GM21786 (cell line): ENCODE measurements at regions not wholly inside any gene's neighbourhood (a gene's known extent, or its start where the extent isn't known, plus 50 kb on each side); places are given as distances from the start of the nearest gene placed in this dataset.
A peak's percentile ranks its signal among the peaks of the same experiment; 100 is the strongest.

ENCODE experiments used
- ATAC-seq: cut with Tn5 transposase; IDR thresholded peaks from one replicate; pipeline ENCODE4 v1.9.1; 2021; ENCODE audit not compliant: unreplicated experiment

GRCh38 chr11:109153836-109154235 lies 268.2 kb upstream of the C11orf87 start:
- ATAC-seq = no peak

GRCh38 chr11:109155291-109155690 lies 266.7 kb upstream of the C11orf87 start:
- peak; percentile 83 for ATAC-seq

GRCh38 chr11:109165035-109165434 lies 257.0 kb upstream of the C11orf87 start:
- ATAC-seq = no peak

GRCh38 chr11:109166441-109166840 lies 255.5 kb upstream of the C11orf87 start:
- no peak for ATAC-seq

GRCh38 chr11:109173504-109173903 lies 248.5 kb upstream of the C11orf87 start:
- no peak for ATAC-seq

GRCh38 chr11:109184376-109184775 lies 237.6 kb upstream of the C11orf87 start:
- no peak for ATAC-seq

GRCh38 chr11:109192864-109193263 lies 229.1 kb upstream of the C11orf87 start:
- ATAC-seq = no peak

- no peak for ATAC-seq
Observed at GRCh38 chr11:109193880-109194279, 228.1 kb upstream of the C11orf87 start.

- ATAC-seq = no peak
Observed at GRCh38 chr11:109196016-109196415, 226.0 kb upstream of the C11orf87 start.

GRCh38 chr11:109197656-109198055 lies 224.3 kb upstream of the C11orf87 start:
- no peak for ATAC-seq

GRCh38 chr11:109203176-109203575 lies 218.8 kb upstream of the C11orf87 start:
- no peak for ATAC-seq

- ATAC-seq = no peak
Observed at GRCh38 chr11:109205312-109205711, 216.7 kb upstream of the C11orf87 start.

- ATAC-seq = no peak
Observed at GRCh38 chr11:109208121-109208520, 213.9 kb upstream of the C11orf87 start.

GRCh38 chr11:109209572-109209971 lies 212.4 kb upstream of the C11orf87 start:
- ATAC-seq = no peak

GRCh38 chr11:109221190-109221589 lies 200.8 kb upstream of the C11orf87 start:
- ATAC-seq = no peak

- ATAC-seq = no peak
Observed at GRCh38 chr11:109222761-109223160, 199.2 kb upstream of the C11orf87 start.

- ATAC-seq = no peak
Observed at GRCh38 chr11:109223451-109223850, 198.5 kb upstream of the C11orf87 start.

- ATAC-seq = no peak
Observed at GRCh38 chr11:109229682-109230081, 192.3 kb upstream of the C11orf87 start.

- ATAC-seq = no peak
Observed at GRCh38 chr11:109236188-109236587, 185.8 kb upstream of the C11orf87 start.

GRCh38 chr11:109236696-109237095 lies 185.3 kb upstream of the C11orf87 start:
- no peak for ATAC-seq

- ATAC-seq = no peak
Observed at GRCh38 chr11:109237636-109238035, 184.4 kb upstream of the C11orf87 start.

- no peak for ATAC-seq
Observed at GRCh38 chr11:109241988-109242536, 179.9 kb upstream of the C11orf87 start.

- no peak for ATAC-seq
Observed at GRCh38 chr11:109247071-109247470, 174.9 kb upstream of the C11orf87 start.
